ENCODE measurements at regions not wholly inside any gene's neighbourhood (a gene's known extent, or its start where the extent isn't known, plus 50 kb on each side); places are given as distances from the start of the nearest gene placed in this dataset.

GRCh38 chrX:30153881-30154260 is 61.5 kb upstream of the MAGEB2 start:
- H2BK12ac ChIP-seq (ENCODE audit: insufficient read length, low read depth, low read length): no peak overlapping the region
- H3K79me1 ChIP-seq (ENCODE audit: insufficient read depth, low read depth, low read length, poor library complexity, severe bottlenecking): no peaks in the 10 kb centered on the region
- peaks cover 6% of the 10 kb centered on the region for H3K4me1 ChIP-seq (ENCODE audit: insufficient read depth, low read length)
- Mint-ChIP-seq H3K27me3 (ENCODE audit: low read depth) (no peaks in the 10 kb centered on the region; the same call in 1 of the 2 replicates), H3K27ac (peak overlapping the region in 2 of 3 experiments; percentile 42 to 81; a peak in 3 of 7 replicates), H3K4me3 (no peak overlapping the region), H3K4me1 (peaks cover 25 to 29% of the 10 kb centered on the region in 2 experiments), H3K9me3 (peaks cover 7 to 51% of the 10 kb centered on the region in 2 experiments; a peak in 4 of 5 replicates), H3K36me3 (ENCODE audit: insufficient read depth in 1 of 3, low read depth in 3 of 3) (peaks cover 4 to 9% (median 4%) of the 10 kb centered on the region in 3 experiments; a peak in 6 of 7 replicates)
- no peak overlapping the region for H3K14ac ChIP-seq (ENCODE audit: insufficient read depth, low read length)
- WGBS (ENCODE audit: extremely low coverage, insufficient read length, low lambda C conversion rate): no CpG with 5 or more reads among the region's 4 CpGs
- H4K91ac ChIP-seq (ENCODE audit: insufficient read length, low read depth, low read length): no peak overlapping the region
- no peaks in the 10 kb centered on the region for H3K27me3 ChIP-seq (ENCODE audit: insufficient read depth, low read length)
- no peak overlapping the region for H2AK5ac ChIP-seq (ENCODE audit: insufficient read length, low read length)
- no peak overlapping the region for H2BK5ac ChIP-seq (ENCODE audit: insufficient read length, low read length)
- no peaks in the 10 kb centered on the region for H3K9me3 ChIP-seq (ENCODE audit: control insufficient read depth, low read depth, low read length)
- H3T11ph ChIP-seq (ENCODE audit: low read length): no peak overlapping the region
- H3K23ac ChIP-seq (ENCODE audit: insufficient read length, low read depth, low read length): no peak overlapping the region
- no peak overlapping the region for H3K4me2 ChIP-seq (ENCODE audit: insufficient read depth, insufficient read length, low read length)
- no peak overlapping the region for H3K9ac ChIP-seq (ENCODE audit: extremely low read depth, insufficient read length, low read length)
- no peak overlapping the region for H4K8ac ChIP-seq (replicated peaks; ENCODE audit: insufficient read length, low read depth, low read length)
- no peak for TF ChIP-seq CTCF (conservative IDR thresholded peaks at IDR 0.05)
- no peak overlapping the region for H2BK15ac ChIP-seq (ENCODE audit: low read depth, low read length)
- H4K20me1 ChIP-seq (ENCODE audit: control insufficient read depth, insufficient read depth, insufficient read length): no peaks in the 10 kb centered on the region
- no peak overlapping the region for H3K56ac ChIP-seq (ENCODE audit: insufficient read length, low read depth, low read length)
- no peak overlapping the region for H3K27ac ChIP-seq (ENCODE audit: insufficient read length, low read depth, low read length)
- no peaks in the 10 kb centered on the region for H3K79me2 ChIP-seq (ENCODE audit: insufficient read depth, low read length)
- no peak overlapping the region for H2BK20ac ChIP-seq (ENCODE audit: low read depth, low read length, poor library complexity, severe bottlenecking)
- H3K23me2 ChIP-seq (ENCODE audit: insufficient read length, low read depth, low read length, poor library complexity, severe bottlenecking): no peaks in the 10 kb centered on the region
- H2BK120ac ChIP-seq (ENCODE audit: low read depth, low read length, poor library complexity, severe bottlenecking): no peak overlapping the region
- no peak overlapping the region for H4K5ac ChIP-seq (ENCODE audit: insufficient read length, low read depth, low read length)
- no peak overlapping the region for H3K4ac ChIP-seq (ENCODE audit: low read depth, low read length)
- H3K18ac ChIP-seq (ENCODE audit: insufficient read length, low read depth, low read length): no peak overlapping the region
- DNase-seq: no peak
- H2AFZ ChIP-seq (ENCODE audit: low read length): no peak overlapping the region
